G401 (cell line): ENCODE measurements at regions not wholly inside any gene's neighbourhood (a gene's known extent, or its start where the extent isn't known, plus 50 kb on each side); places are given as distances from the start of the nearest gene placed in this dataset.
"Not testable (repeated sequence)": the region's sequence is repeated elsewhere in the genome, so short reads cannot be mapped to it uniquely, and the experiment has no call there.

Experiments used
- DNase-seq: peaks from one replicate; pipeline ENCODE4 v3.0.0-alpha.2; 2015; ENCODE audit warnings: low spot score
- in situ Hi-C: cut with HindIII; loops from 2 replicates; pipeline ENCODE4 v1.10.0; 2016; ENCODE audit warnings: low sequenced_read_pairs, mixed read lengths

DNA sequence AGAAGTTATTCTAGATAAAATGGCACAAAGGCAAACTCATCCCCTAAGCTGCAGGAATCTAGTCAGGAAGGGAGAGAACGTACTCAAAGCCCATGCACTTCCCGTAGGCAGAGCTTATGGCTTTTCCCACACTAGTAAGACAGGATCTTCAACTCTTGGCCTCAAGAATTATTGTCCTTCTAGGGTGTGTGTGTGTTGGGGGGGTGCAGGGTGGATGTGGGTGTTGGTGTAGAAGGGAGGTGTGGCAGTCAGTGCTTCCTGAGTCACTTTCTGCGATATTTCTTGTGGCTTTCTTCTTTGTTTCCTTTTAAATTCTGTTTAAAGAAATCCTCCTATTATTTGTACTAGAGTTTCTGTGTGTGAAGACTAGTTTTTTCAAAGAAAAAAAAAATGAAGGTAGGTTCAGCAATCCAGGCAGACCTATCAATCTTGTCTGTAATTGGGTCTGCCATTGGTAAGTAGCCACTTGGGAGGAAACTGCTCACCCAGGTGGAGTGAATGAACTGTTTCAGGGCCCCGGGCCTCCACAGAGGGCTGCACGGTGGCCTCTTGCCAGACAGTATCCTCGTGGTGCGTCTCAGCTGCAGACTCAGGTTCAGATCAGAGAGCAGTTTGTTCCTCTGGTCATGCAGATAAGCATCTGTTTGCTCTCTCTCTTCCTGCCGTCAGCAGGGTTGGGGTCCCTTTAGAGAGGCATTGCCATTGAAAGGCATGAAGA is 131.9 kb downstream of the NPR3 start:
- in situ Hi-C loops: no loop called here
- DNase-seq: no peak

- DNase-seq: no peak
- in situ Hi-C loops: no loop called here
Observed at GRCh38 chr5:32843531-32843895, 132.4 kb downstream of the NPR3 start.

DNA sequence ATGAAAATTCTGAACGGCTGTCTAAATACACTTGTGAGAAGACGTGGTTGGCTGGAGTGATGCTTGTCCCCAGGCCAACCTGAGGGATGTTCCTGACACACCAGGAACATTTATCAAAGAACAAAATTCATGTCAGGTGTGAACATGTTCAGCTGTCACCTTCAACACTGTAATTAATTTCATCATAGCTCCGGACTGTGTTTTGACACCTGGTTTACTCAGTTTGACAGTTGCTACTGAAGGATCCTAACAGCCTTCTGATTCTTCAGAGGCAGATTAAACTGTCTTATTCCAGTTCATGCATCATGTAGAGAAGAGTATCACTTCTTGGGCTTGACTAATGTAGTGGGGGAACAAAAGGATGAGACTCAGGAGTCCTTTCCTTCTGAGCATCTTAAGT is 134.1 kb downstream of the NPR3 start:
- no peak for DNase-seq
- in situ Hi-C loops: no loop called here

GRCh38 chr5:32848120-32848519 is 137.0 kb downstream of the NPR3 start:
- in situ Hi-C loops: no loop called here
- no peak for DNase-seq

- in situ Hi-C loops: no loop called here
Observed at GRCh38 chr5:32848681-32849080, 137.6 kb downstream of the NPR3 start.

DNA sequence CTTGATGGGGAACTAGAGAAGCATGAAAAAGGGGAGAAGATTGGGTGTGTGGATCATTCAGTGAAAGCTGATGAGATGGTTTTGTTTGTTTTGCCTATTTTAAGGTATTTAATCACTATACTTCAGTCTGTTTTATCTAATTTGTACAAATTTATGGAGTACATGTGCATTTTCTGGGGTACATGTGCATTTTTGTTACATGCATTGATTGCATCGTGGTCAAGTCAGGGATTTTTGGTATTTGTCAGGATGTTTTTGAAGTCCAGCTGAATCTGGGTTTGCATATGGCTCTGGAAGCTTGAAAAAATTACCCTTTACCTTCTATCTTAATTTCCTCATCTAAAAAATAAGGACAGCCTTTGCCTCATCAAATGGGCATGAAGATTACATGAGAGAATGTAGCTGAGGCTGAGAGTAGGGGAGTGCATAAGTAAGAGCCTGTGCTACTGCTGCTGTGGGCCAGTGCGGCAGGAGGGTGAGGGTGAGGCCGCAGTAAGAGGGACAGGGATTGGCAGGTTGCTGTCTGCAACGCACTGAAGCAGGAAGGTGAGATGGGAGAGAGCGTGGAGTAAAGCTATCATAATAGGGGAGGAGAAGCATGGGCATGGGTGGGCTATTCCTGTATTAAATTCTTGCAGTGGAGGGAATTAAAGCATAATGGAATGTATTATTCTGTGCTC is 139.8 kb downstream of the NPR3 start:
- in situ Hi-C loops: no loop called here
- no peak for DNase-seq

More at GRCh38 chr5:32848681-32849080, 137.6 kb downstream of the NPR3 start:
- no peak for DNase-seq

GRCh38 chr5:32851559-32852173 is 140.5 kb downstream of the NPR3 start:
- in situ Hi-C loops: no loop called here
- no peak for DNase-seq

- in situ Hi-C loops: no loop called here
- DNase-seq: no peak
Observed at GRCh38 chr5:32852535-32852934, 141.4 kb downstream of the NPR3 start.

GRCh38 chr5:32852976-32853375 is 141.9 kb downstream of the NPR3 start:
- no peak for DNase-seq
- in situ Hi-C loops: no loop called here

- DNase-seq: no peak
- in situ Hi-C loops: no loop called here
Observed at GRCh38 chr5:32854473-32854872, 143.4 kb downstream of the NPR3 start.

DNA sequence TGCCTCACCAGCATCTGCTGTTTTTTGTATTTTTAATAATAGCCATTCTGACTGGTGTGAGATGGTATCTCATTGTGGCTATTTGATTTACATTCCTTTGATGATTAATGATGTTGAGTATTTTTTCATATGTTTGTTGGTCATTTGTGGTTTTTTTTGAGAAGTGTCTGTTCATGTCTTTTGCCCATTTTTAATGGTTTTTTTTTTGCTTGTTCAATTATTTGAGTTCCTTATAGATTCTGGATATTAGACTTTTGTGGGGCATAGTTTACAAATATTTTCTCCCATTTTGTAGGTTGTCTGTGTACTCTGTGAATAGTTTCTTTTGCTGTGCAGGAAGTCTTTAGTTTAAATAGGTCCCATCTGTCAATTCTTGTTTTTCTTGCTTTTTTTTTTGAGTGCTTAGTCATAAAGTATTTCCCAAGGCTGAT is 148.1 kb downstream of the NPR3 start:
- in situ Hi-C loops: no loop called here

GRCh38 chr5:32865475-32865874 is 154.4 kb downstream of the NPR3 start:
- DNase-seq: no peak
- in situ Hi-C loops: no loop called here

More for the DNA sequence above, 148.1 kb downstream of the NPR3 start:
- no peak for DNase-seq

DNA sequence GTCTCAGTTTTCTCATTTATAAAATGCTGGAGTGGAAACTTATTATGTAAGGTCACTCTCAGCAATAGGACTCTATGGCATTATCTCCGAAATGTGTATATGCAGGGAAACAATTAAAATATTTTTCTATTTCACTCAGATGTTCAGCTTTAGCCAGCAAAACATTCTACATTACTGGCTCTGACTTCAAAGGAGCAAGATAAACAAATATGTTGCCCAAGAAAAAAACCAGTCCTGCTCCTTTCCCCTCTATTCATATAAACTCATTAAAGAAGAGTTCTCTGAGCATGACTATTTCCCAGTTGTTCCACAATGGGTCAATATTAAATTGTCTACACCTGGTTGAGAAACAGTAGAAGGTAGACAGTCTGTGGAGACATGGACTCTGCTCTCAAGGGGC is 155.0 kb downstream of the NPR3 start:
- DNase-seq: no peak
- in situ Hi-C loops: no loop called here

DNA sequence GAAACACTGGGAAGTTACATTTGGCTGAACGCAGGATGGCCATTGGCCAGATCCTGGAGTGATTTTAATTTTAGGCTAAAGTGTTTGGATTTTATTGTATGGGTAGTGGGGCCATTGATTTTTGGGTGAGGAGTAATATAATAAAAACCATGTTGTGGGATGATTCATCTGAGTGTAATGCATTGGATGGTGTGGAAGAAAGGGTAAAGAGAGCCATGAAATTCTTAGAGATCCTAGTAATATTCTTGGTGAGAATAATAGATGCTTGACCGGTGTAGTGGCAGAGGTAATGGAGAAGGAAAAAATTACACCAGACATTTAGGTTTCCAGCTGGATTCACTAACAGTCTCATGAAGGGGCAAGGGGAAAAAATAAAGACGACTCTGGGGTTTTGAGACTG is 158.1 kb downstream of the NPR3 start:
- no peak for DNase-seq
- in situ Hi-C loops: no loop called here

DNA sequence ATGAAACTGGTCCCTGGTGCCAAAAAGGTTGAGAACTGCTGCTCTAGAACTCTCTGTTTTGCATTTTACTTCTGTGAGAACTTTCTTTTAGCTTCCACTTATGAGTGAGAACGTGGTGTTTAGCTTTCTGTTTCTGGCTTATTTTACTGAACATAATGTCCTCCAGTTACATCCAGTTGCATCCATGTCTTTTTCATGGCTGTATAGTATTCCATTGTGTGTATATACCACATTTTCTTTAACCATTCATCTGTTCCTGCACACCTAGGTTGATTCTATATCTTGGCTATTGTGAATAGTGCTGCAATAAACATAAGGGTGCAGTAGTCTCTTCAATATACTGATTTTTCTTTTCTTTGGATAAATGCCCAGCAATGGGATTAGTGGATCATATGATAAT is 165.7 kb downstream of the NPR3 start:
- no peak for DNase-seq
- in situ Hi-C loops: no loop called here

- in situ Hi-C loops, DNase-seq: not testable (repeated sequence)
Observed at GRCh38 chr5:32879364-32879763, 168.2 kb downstream of the NPR3 start.

GRCh38 chr5:32880796-32881195 is 169.7 kb downstream of the NPR3 start:
- in situ Hi-C loops: no loop called here
- no peak for DNase-seq

GRCh38 chr5:32887390-32887789 is 176.3 kb downstream of the NPR3 start:
- in situ Hi-C loops: no loop called here

GRCh38 chr5:32889078-32889477 is 178.0 kb downstream of the NPR3 start:
- no peak for DNase-seq

More at GRCh38 chr5:32887390-32887789, 176.3 kb downstream of the NPR3 start:
- DNase-seq: no peak

DNA sequence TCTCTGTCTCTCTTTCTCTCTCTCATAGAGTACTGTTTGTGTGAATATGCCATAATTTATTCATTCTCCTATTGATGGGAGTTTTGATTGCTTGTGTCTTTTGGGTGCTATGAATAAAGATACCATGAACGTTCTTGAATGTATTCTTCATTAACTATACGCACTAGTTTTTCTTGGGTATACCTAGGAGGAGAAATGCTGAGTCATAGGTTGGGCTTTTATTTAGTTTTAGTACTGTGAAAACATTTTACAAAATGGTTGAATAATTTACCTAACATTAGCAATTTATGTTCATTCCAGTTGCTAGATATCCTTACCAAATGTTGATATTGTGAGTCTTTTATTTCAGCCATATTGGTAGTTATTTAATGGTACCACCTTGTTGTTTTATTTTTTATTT is 192.5 kb downstream of the NPR3 start:
- no peak for DNase-seq
- in situ Hi-C loops: no loop called here

More at GRCh38 chr5:32889078-32889477, 178.0 kb downstream of the NPR3 start:
- in situ Hi-C loops: no loop called here
